GM12874 (cell line): ENCODE measurements at regions not wholly inside any gene's neighbourhood (a gene's known extent, or its start where the extent isn't known, plus 50 kb on each side); places are given as distances from the start of the nearest gene placed in this dataset.

ENCODE experiments used
- TF ChIP-seq, protein P1 (sequence below): IDR thresholded peaks from 2 replicates; pipeline ENCODE4 v1.5.1; 2011; ENCODE audit warnings: low read depth, mild to moderate bottlenecking, control low read depth, low read length, moderate library complexity; ENCODE audit not compliant: insufficient read depth

- TF ChIP-seq, protein P1, sequence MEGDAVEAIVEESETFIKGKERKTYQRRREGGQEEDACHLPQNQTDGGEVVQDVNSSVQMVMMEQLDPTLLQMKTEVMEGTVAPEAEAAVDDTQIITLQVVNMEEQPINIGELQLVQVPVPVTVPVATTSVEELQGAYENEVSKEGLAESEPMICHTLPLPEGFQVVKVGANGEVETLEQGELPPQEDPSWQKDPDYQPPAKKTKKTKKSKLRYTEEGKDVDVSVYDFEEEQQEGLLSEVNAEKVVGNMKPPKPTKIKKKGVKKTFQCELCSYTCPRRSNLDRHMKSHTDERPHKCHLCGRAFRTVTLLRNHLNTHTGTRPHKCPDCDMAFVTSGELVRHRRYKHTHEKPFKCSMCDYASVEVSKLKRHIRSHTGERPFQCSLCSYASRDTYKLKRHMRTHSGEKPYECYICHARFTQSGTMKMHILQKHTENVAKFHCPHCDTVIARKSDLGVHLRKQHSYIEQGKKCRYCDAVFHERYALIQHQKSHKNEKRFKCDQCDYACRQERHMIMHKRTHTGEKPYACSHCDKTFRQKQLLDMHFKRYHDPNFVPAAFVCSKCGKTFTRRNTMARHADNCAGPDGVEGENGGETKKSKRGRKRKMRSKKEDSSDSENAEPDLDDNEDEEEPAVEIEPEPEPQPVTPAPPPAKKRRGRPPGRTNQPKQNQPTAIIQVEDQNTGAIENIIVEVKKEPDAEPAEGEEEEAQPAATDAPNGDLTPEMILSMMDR: no peak
Observed at GRCh38 chr5:74450095-74450494, 190.4 kb downstream of the ENC1 start.

GRCh38 chr5:74446725-74447241, 193.7 kb downstream of the ENC1 start:
- TF ChIP-seq, protein P1: no peak

GRCh38 chr5:74442466-74442865, 198.1 kb downstream of the ENC1 start:
- TF ChIP-seq, protein P1: no peak

DNA sequence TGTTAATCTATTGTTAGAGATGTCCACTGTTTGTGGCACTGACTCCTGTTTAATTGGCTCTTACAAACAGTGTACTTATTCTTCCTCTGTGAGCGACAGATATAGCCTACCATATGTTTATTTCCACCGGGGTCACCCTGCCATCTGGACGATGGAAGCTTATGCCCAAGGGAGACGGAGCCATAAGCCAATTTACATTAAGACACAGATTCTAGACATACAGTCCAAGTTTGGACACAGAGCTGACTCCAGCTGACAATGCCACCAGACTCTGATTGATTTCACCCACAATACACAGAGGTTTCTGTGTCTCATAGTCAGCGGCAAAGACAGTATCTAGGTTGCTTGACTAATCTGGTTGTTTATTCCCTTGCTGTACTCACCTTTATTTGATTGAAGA, 198.9 kb downstream of the ENC1 start:
- TF ChIP-seq, protein P1: no peak

- TF ChIP-seq, protein P1: no peak
Observed at GRCh38 chr5:74440341-74440740, 200.2 kb downstream of the ENC1 start.

DNA sequence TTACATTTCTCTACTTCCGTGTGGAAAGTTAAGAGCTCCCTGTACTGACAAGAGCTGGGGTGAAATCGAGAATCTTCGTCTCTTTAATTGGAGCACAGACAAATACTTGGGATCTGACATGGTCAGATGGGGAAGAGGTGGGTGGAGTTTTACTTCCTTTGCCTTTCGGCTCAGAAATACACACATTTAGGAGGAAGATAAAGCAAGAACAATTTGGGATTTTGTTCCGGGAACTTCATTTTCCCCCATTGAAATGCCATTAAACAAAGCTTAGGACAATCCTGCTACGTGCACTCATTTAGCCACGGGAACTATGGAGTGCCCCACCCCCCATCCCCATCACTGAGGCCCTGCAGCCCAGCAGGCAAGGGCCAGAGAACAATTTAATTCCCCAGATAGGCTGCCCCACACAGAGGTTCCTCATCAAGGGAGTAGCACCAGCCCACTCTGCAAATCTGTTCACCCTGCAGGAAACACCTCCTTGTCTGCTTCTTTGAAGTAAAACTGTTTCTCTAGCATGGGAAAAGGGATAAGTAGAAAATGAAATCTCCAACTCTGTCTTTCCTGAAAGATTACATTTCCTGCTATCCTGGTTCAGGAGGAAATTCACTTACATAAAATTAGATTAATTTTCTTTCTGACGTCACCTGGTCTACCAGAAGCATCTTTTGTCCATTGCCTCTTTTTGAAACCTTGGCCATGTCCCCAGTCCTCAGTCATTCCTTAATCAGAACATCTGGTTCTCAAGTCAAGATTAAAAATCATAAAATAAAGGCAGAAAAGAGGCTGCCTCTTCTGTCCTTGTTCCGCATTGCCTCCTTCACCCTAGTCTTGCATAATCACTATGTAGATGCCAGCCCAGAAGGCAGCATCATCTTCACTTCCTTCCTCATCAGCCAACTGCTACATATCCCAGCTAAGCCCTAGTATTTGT, 206.4 kb downstream of the ENC1 start:
- TF ChIP-seq, protein P1: no peak

DNA sequence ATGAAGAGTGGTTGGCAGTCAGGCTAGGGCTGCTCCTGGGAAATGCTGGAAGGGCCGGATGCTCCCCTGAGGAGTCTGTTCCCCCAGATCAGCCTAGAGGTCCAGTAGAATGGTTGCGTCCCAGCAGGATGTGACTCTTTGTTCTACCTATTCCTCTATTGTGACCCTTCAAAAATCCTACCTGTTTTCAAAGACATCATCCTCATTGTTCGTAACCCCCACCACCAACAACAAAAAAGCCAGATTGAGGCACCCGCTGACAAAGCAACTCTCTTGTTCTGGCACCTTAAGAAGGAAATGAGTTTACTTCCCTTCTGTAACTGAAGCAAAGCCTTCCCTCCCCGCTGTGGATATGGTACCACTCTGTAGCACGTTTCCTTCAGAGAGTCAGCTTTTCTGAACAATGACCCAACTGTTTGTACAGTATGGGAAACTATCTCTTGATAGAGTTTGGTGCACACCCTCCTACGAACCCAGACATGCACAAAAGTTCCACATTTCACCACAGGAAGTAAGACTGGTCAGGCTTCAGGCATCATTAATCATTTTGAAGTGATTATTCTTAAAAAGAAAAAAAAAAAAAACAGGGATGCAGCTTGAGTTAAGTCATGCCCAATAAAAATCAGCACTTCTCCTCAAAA, 207.2 kb downstream of the ENC1 start:
- TF ChIP-seq, protein P1: no peak
